Dedifferentiated amniotic fluid mesenchymal stem cell (primary cell): ENCODE measurements at regions not wholly inside any gene's neighbourhood (a gene's known extent, or its start where the extent isn't known, plus 50 kb on each side); places are given as distances from the start of the nearest gene placed in this dataset.

Experiments used
- DNase-seq: peaks from one replicate; pipeline ENCODE4 v3.0.0-alpha.2; 2016; ENCODE audit errors: extremely low spot score

DNA sequence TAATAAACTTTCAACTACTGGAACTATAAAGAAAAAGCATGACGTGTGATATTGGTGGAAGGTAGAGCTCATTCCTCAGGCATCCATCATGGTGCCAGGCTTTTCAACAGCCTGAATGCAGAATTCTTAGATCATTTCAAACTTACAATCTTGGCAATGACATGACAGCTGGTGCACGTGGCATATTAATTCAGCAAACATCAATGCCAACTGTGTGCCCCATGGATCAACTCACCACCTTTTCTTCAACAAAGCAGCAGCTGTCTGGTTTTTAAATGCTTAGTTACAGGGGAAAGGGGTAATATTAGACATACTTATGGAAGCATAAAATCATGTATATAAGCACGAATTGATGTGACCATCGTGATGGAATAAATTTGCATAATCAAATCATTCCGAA is 56.0 kb upstream of the OR13F1 start:
- DNase-seq = no peak
